ENCODE measurements at regions not wholly inside any gene's neighbourhood (a gene's known extent, or its start where the extent isn't known, plus 50 kb on each side); places are given as distances from the start of the nearest gene placed in this dataset.

- no peak for TF ChIP-seq POLR2A (IDR thresholded peaks at IDR 0.05; ENCODE audit: low read length)
- no peak for TF ChIP-seq GATA1 (IDR thresholded peaks at IDR 0.05; ENCODE audit: low read depth, low read length)
Measured at GRCh38 chr5:91611746-91612145, 228.6 kb upstream of the ARRDC3 start.
